ENCODE measurements at regions not wholly inside any gene's neighbourhood (a gene's known extent, or its start where the extent isn't known, plus 50 kb on each side); places are given as distances from the start of the nearest gene placed in this dataset.
"Not testable (repeated sequence)": the region's sequence is repeated elsewhere in the genome, so short reads cannot be mapped to it uniquely, and the experiment has no call there.

DNA sequence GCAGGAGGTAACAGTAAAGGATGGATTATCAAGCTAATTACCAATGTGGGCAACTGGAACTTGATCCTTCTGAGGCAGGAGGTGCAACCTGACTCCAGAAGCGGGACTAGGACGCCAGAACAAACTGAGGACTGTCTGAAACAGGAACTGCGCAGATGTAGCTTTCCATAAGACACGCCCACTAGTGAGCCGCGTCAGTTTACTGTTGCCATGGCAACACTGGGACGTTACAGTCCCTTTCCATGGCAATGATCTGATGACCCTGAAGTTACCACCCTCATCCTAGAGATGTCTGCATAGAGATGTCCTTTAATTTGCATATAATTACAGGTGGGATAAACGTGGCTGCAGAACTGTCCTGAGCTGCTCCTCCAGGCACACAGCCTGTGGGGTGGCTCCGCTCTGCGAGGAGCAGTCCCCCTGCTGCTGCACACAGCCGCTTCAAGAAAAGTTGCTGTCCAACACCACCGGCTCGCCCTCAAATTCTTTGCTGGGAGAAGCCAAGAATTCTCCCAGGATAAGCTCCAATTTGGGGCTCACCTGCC, 816.6 kb downstream of the UQCRFS1 start:
- no peak for DNase-seq

DNA sequence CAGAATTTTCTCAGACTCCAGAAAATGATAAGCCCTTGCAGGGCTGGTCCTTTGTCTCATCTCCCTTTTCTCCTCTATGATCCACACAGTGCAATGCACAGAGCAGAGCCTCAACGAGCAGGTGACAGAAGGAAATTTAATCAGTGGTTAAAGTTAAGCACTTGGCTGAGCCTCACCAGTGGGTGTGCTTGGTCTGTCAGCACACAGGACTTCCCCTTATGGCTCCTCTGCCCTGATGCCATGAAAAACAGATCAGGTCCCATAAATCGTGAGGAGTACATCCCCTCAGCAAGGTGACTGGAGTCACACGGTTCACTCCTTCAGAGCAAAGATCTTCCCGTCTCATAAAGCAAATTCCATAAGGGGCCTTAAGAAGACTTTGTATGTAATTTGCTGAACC, 818.2 kb downstream of the UQCRFS1 start:
- no peak for DNase-seq

DNA sequence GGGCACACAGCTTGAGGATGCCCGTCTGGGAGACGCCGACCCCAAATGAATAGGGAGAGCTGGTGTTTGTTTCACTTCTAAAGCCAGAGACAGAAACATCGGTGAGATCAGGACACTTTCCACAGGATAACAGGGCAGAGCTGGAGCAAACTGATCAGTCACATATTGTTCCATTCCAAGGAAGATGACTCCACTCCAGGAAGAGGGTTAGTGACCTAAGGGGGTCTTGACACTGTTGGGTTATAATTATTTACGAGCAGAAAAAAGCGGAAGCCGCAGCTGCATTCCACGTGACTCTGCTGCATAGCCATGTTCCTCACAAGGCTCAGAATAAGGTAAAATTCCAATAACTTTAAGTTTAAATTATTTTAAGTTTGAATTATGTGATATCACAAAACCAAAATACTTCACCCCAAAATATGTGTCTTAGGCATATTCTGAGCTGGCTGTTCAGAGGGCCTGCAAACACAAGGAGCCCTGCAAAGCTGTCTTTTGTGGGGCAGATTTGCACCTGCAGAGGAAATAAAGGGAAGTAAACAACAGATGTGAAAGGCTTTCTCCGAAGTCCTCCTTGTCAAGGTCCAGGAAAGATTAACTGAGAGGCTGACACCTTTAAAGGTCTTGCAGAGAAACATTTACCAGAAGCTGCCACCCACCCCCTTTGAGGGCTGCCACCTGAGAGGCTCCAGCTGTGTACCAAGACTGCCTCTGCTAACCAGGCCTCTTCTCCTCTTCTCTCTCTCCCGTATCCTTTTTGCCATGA, 819.2 kb downstream of the UQCRFS1 start:
- DNase-seq = no peak

DNA sequence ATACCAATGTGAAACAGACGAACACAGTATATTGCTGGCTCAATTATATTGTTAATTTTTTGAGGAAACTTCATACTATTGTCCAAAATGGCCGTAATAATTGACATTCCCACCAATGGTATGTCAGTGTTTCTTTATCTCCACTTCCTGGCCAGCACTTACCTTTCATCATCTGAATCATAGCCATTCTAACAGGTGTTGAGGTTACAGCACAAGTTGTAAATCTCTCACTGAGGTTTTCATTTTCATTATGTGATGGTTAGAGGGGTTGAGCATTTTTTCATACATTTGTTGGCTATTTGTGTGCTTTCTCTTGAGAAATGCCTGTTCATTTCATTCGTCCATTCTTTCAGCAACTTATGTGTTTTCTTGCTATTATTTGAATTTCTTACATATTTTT, 824.0 kb downstream of the UQCRFS1 start:
- DNase-seq = no peak

DNA sequence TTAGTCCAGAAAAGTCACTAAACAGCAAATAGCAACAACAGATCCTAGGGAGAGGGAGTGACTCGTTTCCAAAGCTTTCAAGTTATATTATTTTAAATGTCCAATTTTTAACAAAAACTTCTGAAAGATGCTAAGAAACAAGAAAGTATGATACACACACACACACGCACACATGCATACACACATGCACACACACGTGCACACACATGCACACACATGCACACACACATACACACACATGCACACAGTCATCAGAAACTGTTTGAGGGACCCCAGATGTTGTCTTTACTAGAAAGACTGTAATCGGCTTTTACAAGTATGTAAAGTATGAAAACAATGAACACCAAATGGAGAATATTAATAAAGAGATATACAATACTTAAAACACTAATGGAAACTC, 825.4 kb downstream of the UQCRFS1 start:
- no peak for DNase-seq

DNA sequence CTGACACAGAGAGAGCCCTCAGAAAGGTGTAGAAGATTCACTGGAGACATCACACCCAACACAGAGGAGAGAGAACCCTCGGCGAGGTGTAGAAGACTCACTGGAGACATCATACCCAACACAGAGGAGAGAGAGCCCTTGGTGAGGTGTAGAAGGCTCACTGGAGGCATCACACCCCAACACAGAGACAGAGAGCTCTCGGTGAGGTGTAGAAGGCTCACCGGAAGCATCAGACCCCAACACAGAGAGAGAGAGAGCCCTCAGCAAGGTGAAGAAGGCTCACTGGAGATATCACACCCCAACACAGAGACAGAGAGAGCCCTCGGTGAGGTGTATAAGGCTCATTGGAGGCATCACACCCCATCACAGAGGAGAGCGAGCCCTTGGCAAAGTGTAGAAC, 826.5 kb downstream of the UQCRFS1 start:
- DNase-seq = no peak

DNA sequence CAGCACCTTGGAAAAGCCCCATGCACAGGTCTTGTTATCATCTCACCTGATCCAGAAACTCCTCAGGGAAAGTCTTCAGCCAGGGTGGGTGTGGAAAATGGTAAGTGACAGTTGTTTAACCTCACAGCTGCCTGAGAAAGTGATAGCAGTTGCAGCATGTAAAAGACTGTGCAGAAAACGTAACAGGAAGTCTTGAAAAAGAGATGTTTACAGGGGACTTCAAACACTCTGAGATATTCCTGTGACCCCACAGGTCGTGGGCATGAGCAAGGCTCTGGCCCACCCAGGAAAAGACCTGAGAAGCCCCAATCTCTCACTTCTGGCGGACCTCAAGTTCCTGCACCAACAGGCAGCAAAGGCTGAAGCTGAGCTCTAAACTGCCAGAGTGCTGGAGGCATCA, 826.9 kb downstream of the UQCRFS1 start:
- DNase-seq = no peak

DNA sequence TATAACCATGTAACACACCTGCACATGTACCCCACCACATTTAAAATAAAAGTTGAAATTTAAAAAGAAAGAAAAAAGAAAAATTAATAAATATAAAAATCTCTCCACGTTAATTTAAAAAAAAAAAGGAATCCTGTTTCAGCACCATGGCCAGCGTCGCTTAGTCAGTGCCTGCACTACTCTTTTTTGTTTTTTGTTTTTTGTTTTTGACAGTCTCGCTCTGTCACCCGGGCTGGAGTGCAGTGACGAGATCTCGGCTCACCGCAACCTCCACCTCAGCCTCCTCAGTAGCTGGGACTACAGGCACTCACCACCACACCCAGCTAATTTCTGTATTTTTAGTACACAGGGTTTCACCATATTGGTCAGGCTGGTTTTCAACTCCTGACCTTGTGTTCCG, 835.9 kb downstream of the UQCRFS1 start:
- DNase-seq = no peak

DNA sequence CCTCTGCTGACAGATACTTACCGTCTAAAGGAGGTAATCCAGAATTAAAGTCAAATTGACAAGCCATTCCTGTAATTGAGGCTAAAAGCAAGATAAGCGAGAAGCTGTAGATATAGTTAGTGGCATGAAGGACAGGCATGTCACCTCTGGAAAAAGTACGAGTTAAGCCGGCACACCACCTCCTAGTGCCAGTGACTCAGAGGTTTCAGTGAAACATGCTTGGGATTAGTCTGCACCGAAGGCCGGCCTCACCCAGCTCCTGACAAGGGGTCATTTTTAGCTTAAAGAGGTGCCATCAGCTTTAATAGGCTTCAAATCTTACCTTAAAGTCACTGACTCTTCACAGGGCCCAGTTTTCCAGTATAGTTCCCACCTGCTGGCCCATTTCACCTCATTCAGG, 838.0 kb downstream of the UQCRFS1 start:
- no peak for DNase-seq

DNA sequence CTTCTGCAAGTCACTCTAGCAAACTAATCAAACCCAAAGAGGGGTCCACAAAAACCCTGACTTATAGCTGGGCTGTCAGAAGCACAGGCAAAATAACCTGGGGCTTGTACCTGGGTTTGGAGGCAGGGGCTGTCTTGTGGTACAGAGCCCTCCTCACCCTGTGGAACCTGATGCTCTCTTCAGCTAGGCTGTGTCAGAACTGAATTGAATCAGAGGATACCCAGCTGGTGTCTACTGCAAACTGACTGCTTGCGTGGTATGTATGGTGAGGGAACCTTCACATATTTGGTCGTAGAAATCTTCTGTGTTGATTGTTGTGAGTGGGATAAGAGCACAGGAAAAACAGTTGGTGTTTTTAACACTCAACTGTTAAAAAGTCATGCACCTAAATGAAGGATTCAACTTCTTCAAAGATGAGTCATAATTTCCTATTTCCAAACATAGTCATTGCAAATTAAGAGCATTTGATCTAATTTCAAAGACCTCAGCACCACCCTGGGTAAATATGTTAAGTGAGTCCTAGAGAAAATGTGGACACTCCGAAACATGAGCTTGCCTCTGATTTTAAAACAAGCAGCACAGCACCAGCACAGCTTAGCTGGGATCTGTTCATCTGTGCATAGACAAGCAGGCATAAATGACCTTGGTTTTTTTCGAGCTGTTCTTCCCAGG, 840.2 kb downstream of the UQCRFS1 start:
- no peak for DNase-seq

DNA sequence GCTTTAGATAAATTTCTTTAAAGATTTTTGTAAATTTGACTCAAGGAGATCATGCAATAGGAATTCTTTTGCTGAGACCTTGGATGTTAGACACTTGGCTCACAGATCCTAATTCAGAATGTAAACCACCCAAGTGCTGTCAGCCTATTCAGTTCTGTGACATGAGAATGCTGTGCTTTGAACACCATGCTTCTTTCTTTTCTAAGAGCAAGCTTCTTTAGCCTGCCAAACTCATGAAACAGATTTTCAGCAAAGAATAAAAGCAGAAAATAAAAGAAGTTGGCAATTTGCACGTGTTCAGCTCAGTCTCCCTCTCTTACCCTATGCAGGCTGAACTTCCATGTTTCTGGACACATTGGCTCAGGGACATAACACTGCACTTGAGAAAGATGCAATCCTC, 845.8 kb downstream of the UQCRFS1 start:
- no peak for DNase-seq

DNA sequence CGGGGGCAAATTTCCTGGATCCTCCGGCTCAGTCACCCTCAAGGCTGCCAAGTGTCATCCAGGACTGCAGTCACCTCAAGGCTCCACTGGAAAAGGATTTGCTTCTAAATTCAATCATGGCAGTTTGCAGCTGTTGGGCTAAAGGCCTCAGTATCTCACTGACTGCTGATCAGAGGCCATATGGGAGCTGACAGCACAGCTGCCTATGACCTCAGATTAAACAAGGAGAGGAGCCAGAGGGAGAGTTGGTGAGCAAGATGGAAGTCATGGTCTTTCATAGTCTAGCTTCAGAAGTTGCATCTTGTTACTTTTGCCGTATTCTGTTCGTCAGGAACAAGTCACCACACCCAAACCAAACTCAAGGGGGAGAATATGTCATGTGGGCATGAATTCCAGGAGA, 849.7 kb downstream of the UQCRFS1 start:
- DNase-seq = no peak

DNA sequence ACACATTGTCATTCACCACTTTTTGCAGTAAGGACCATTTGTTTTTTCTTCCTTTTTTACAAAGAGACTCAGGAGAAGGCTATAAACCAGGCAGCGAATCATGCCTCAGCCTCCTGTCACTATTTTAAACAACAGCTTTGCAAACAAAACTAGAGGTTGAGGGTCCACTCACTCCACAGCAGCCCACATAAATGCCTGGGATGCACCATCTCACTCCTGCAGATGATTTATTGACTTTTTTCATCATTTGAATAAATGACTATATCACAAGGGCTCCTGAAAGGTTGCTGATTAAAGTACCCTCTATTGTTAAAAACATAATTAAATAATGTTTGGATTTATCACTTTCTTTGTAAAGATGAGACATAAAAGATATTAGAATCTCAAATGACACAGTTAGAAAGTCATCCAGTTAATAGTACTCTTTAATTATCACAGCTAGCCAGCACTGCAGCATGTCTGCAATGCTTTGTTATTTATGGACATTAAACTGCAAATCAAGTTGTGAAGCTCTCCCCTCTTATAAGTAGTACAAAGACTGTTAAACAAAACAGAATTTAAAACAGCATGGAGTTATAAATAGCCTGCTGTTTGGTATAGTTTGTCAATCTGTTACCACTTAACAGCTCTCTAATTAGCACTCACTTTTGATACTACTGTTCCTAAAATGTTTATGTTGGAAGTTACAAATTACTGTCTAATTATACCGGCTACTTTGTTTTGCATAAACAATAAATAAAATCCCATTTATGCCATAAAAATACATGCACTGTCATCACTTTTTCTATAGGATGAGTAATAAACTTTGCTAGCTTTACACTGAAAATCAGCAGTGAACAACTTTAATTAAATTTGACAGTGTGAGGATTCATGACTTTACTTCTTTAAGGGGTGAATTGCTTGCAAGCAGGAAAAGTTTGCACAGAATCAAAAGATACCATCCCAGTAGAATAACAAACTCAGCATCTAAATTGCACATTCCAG, 853.2 kb downstream of the UQCRFS1 start:
- no peak for DNase-seq

DNA sequence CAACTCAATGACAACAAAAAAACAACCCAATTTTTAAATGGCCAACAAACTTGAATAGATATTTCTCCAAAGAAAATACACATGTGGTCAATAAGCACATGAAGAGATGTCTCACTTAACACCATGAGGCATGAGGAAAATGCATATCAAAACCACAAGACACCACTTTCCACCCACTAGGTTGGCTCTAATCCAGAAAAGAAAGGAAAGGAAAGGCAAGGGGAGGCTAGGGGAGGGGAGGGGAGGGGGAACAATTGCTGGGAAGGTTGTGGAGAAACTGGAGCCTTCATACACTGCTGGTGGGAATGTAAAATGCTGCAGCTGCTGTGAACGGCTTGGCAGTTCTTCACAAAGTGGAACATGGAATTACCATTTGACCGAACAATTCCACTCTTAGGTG, 854.3 kb downstream of the UQCRFS1 start:
- DNase-seq = no peak

DNA sequence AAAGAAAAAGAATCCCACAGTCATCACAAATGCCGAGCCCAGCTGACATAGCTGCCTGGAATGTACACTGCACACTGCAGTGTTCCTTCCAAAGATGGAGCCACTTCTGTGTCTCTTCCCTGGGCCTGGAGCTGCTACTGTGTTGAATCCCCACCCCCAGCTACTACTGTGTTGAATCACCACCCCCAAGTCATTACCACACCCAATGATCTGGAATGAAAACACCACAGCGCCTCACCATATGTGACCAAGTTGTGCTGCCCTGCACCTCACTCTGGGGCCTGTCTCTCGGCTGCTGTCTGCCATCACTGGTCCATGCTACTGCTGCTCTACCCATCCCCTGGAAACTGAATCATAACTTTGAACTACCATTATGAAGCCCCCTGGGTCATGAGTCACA, 861.2 kb downstream of the UQCRFS1 start:
- no peak for DNase-seq

DNA sequence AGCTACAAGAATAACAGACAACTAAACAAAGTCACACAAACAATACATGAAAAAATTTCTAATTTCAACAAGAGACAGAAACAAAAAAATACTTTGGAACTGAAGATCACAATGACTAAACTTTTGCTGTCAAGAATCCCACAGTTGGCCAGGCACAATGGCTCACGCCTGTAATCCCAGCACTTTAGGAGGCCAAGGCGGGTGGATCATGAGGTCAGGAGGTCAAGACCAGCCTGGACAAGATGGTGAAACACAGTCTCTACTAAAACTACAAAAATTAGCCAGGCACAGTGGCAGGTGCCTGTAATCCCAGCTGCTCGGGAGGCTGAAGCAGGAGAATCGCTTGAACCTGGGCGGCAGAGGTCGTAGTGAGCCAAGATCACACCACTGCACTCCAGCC, 861.6 kb downstream of the UQCRFS1 start:
- not testable (repeated sequence) for DNase-seq

DNA sequence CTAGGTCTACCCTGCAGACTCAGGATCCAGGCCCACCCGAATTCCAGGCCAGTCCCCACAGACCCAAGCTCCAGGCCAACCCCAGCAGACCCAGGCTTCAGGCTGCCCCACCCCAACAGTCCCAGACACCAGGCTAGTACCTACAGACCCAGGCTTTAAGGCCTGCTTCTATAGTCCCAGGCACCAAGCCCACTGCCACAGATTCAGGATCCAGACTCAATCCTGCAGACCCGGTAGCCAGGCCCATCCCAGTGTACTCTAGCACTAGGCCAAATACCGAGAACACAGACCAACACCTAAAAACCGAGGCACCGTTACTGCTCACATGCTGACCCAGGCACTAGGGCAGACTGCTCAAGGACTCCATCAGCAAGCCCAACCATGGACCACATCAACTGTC, 862.3 kb downstream of the UQCRFS1 start:
- no peak for DNase-seq

DNA sequence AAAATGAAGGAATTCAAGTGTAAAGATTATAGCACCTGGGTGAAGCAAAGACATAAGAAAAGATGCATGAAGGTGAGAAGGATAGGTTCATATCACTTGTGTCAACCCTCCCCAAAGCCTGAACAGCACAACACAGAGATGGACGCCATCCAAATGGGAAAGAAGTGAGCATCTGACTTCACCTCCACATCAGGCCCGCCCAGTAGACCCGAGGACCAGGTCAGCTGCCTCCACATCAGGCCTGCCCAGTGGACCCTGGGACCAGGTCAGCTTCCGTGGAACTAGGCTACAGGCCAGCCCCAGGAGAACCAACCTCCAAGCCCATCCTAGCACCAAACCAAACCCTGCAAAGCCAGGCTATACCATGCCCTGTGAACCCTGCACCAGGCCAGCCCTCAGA, 862.9 kb downstream of the UQCRFS1 start:
- DNase-seq = no peak

DNA sequence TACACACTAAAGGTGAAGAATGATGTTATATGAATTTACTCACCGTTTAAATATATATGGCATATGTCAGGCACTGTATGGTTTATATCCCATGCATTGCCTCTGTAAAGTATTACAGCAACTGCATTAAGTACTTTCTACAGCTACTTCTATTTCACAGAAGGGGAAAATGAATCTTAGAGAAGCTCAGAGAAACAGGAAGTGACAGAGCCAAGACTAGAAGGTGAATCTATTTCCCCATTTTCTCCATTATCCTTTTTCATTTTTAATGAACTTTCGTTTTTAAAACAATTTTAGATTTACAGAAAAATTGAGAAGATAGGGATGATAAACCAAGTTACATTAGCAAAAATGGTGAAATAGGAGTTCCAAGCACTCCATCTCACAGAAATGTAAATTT, 863.3 kb downstream of the UQCRFS1 start:
- no peak for DNase-seq

DNA sequence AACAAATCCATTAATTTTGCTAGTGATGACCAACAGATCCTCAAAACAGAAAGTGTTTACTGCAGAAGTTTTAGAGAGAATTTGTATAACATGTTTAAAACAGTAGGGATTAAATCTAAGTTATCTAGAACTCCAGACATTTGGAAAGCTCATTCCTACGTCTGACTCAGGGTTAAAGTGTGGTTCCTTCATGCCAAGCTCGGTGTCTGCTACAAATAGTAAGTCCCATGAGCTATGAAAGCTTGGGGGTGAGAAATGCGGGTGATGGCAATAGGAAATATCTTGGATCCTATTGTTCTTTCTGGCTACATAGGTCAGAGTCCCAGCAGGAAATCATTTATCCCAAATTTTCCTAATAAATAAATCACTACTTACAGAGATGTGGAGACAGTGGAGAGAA, 867.1 kb downstream of the UQCRFS1 start:
- no peak for DNase-seq

DNA sequence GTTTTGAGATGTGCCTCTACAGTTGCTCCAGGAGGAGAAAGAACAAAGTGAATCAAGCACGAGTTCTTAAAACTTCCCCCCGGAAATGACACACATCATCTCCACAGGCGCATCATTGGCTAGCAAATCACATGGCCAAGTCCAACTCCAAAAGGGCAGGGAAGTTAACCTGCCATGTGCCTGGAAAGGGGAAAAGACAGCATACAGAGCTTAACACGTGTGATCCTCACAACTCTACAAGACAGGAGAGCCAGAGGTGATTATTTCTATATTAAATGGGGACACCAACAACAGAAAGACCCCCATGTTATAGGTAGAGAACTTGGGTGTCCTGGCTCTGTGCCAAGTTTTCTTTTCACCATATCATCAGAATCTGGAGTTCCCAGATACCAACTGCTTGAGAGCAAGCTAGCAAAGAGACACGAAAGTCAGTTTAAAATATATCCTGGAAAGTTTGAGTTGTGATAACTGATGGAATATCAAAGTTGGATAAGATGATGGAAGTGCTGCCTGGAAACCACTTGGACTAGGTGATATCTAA, 871.1 kb downstream of the UQCRFS1 start:
- DNase-seq = no peak

DNA sequence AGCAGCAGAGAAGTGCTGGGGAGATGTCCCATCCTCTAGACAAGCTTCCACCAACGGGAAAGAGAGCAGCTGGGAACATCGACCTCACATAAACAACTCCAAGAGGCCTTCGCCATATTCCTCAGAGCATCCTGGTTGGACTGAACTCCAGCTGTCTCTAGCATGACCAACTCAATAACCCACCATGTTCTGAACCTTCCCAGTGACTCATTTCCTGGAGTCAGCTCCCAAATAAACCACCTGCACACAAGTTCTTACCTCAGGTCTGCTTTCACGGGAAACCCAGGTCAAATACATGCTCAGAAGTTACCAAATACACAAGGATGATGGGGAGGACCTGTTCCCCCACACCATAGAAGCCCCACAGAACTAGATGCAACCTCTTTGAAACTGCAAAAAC, 878.5 kb downstream of the UQCRFS1 start:
- DNase-seq = no peak

DNA sequence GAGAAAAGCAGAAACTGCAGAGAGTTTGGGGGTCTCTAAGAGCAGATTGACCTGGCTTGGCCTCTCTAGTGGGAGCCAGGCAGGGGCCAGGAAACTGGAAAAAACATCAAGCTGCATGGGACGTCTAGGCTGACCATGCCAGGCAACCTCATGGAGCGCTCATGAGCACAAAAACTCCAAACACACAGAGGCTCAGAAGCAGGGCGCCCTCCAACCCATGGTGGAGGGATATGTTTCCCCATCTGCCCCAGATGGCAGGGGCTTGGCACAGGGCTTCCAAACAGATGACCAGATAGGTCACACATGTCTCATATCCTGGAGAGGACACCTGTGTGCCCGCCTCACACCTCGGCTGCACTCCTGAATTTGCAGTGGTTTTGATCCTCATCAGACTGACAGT, 879.0 kb downstream of the UQCRFS1 start:
- no peak for DNase-seq
